ENCODE measurements at regions not wholly inside any gene's neighbourhood (a gene's known extent, or its start where the extent isn't known, plus 50 kb on each side); places are given as distances from the start of the nearest gene placed in this dataset.
"Not testable (repeated sequence)": the region's sequence is repeated elsewhere in the genome, so short reads cannot be mapped to it uniquely, and the experiment has no call there.

GRCh38 chr5:108504974-108505373, 123.1 kb upstream of the FBXL17 start:
- peaks cover 0 to 8% of the 10 kb centered on the region in 2 experiments for H3K9me3 ChIP-seq (ENCODE audit: control insufficient read depth in 1 of 2, insufficient read depth in 1 of 2, low read length in 2 of 2)
- H3K4me3 Mint-ChIP-seq: no peak overlapping the region
- H3K9me3 Mint-ChIP-seq: peaks cover 4% of the 10 kb centered on the region
- ATAC-seq (ENCODE audit: poor library complexity) (no peak), DNase-seq (no peak)
- H3K36me3 ChIP-seq (ENCODE audit: insufficient read depth, low read length): no peaks in the 10 kb centered on the region
- H3K36me3 Mint-ChIP-seq (ENCODE audit: low read depth): no peaks in the 10 kb centered on the region
- ChIA-PET CTCF (no interaction called here), POLR2A (no interaction called here)
- no peak overlapping the region for H3K27ac Mint-ChIP-seq
- TF ChIP-seq, protein P1, sequence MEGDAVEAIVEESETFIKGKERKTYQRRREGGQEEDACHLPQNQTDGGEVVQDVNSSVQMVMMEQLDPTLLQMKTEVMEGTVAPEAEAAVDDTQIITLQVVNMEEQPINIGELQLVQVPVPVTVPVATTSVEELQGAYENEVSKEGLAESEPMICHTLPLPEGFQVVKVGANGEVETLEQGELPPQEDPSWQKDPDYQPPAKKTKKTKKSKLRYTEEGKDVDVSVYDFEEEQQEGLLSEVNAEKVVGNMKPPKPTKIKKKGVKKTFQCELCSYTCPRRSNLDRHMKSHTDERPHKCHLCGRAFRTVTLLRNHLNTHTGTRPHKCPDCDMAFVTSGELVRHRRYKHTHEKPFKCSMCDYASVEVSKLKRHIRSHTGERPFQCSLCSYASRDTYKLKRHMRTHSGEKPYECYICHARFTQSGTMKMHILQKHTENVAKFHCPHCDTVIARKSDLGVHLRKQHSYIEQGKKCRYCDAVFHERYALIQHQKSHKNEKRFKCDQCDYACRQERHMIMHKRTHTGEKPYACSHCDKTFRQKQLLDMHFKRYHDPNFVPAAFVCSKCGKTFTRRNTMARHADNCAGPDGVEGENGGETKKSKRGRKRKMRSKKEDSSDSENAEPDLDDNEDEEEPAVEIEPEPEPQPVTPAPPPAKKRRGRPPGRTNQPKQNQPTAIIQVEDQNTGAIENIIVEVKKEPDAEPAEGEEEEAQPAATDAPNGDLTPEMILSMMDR (IDR thresholded peaks at IDR 0.05): no peak
- H3K27me3 Mint-ChIP-seq: peaks cover 16% of the 10 kb centered on the region
- H3K27ac ChIP-seq (ENCODE audit: low read depth in 1 of 2, low read length in 2 of 2): no peak overlapping the region
- intact Hi-C loops (cut with DNase I, micrococcal nuclease): no loop called here
- no peaks in the 10 kb centered on the region for H3K4me1 Mint-ChIP-seq (ENCODE audit: low read depth)
- no peak overlapping the region for H3K4me3 ChIP-seq (ENCODE audit: low read length)
- H3K4me1 ChIP-seq (ENCODE audit: insufficient read depth, low read length): no peaks in the 10 kb centered on the region
- no peaks in the 10 kb centered on the region for H3K27me3 ChIP-seq (ENCODE audit: control insufficient read depth in 1 of 2, insufficient read depth in 2 of 2, low read length in 2 of 2)

DNA sequence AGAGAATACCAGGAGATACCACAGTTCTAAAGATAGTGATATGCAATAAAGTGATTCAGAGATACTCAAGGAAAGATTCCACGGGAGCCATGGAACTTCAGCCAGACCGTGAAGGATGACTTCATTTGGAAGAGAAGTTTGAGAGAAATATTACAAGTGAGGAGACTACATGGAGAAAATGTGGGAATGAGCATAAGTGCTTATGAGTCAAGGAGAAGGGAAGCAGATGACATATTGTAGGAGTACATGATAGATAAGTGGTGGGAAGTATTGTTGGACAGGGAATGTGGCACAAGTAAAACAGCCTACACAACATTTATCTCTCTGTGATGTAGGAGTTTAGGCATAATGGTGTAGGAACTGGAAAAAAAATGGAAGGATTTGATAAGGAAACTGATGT, 122.1 kb upstream of the FBXL17 start:
- ATAC-seq (ENCODE audit: poor library complexity): no peak
- Histone ChIP-seq H3K4me3 (ENCODE audit: low read length) (no peak overlapping the region), H3K4me1 (ENCODE audit: insufficient read depth, low read length) (no peaks in the 10 kb centered on the region), H3K27me3 (ENCODE audit: control insufficient read depth in 1 of 2, insufficient read depth in 2 of 2, low read length in 2 of 2) (no peaks in the 10 kb centered on the region), H3K27ac (ENCODE audit: low read depth in 1 of 2, low read length in 2 of 2) (no peak overlapping the region), H3K36me3 (ENCODE audit: insufficient read depth, low read length) (no peaks in the 10 kb centered on the region), H3K9me3 (ENCODE audit: control insufficient read depth in 1 of 2, insufficient read depth in 1 of 2, low read length in 2 of 2) (peaks cover 0 to 8% of the 10 kb centered on the region in 2 experiments)
- POLR2A ChIA-PET: no interaction called here
- Mint-ChIP-seq H3K36me3 (ENCODE audit: low read depth) (no peaks in the 10 kb centered on the region), H3K27me3 (peaks cover 15% of the 10 kb centered on the region), H3K4me3 (no peak overlapping the region), H3K4me1 (ENCODE audit: low read depth) (no peaks in the 10 kb centered on the region), H3K27ac (no peak overlapping the region), H3K9me3 (peaks cover 10% of the 10 kb centered on the region)
- TF ChIP-seq, protein P1 (IDR thresholded peaks at IDR 0.05): no peak
- DNase-seq: no peak
- CTCF ChIA-PET: no interaction called here
- intact Hi-C loops (cut with DNase I, micrococcal nuclease): no loop called here

- H3K9me3 ChIP-seq (ENCODE audit: control insufficient read depth in 1 of 2, insufficient read depth in 1 of 2, low read length in 2 of 2); POLR2A ChIA-PET; H3K4me3 Mint-ChIP-seq; H3K27me3 ChIP-seq (ENCODE audit: control insufficient read depth in 1 of 2, insufficient read depth in 2 of 2, low read length in 2 of 2); CTCF ChIA-PET; H3K27ac Mint-ChIP-seq; H3K4me1 Mint-ChIP-seq (ENCODE audit: low read depth); H3K4me1 ChIP-seq (ENCODE audit: insufficient read depth, low read length); DNase-seq; H3K27ac ChIP-seq (ENCODE audit: low read depth in 1 of 2, low read length in 2 of 2); ATAC-seq (ENCODE audit: poor library complexity); H3K9me3 Mint-ChIP-seq; H3K27me3 Mint-ChIP-seq; H3K36me3 Mint-ChIP-seq (ENCODE audit: low read depth); H3K36me3 ChIP-seq (ENCODE audit: insufficient read depth, low read length); H3K4me3 ChIP-seq (ENCODE audit: low read length); intact Hi-C loops (cut with DNase I, micrococcal nuclease): not testable (repeated sequence)
Measured at GRCh38 chr5:108495615-108496014, 113.7 kb upstream of the FBXL17 start.

GRCh38 chr5:108487951-108488350, 106.1 kb upstream of the FBXL17 start:
- POLR2A ChIA-PET: no interaction called here
- H3K4me3 Mint-ChIP-seq: no peak overlapping the region

More at GRCh38 chr5:108487951-108488350, 106.1 kb upstream of the FBXL17 start:
- CTCF ChIA-PET: no interaction called here
- Mint-ChIP-seq H3K4me1 (ENCODE audit: low read depth) (no peaks in the 10 kb centered on the region), H3K9me3 (peaks cover 8% of the 10 kb centered on the region), H3K36me3 (ENCODE audit: low read depth) (no peaks in the 10 kb centered on the region), H3K27ac (no peak overlapping the region), H3K27me3 (peaks cover 44% of the 10 kb centered on the region)
- DNase-seq (no peak), ATAC-seq (ENCODE audit: poor library complexity) (no peak)
- Histone ChIP-seq H3K4me1 (ENCODE audit: insufficient read depth, low read length) (no peaks in the 10 kb centered on the region), H3K4me3 (ENCODE audit: low read length) (no peak overlapping the region), H3K36me3 (ENCODE audit: insufficient read depth, low read length) (no peaks in the 10 kb centered on the region), H3K27me3 (ENCODE audit: control insufficient read depth in 1 of 2, insufficient read depth in 2 of 2, low read length in 2 of 2) (peaks cover 0 to 4% of the 10 kb centered on the region in 2 experiments), H3K27ac (ENCODE audit: low read depth in 1 of 2, low read length in 2 of 2) (no peak overlapping the region), H3K9me3 (ENCODE audit: control insufficient read depth in 1 of 2, insufficient read depth in 1 of 2, low read length in 2 of 2) (no peaks in the 10 kb centered on the region)
- TF ChIP-seq, protein P1 (IDR thresholded peaks at IDR 0.05): no peak
- intact Hi-C loops (cut with DNase I, micrococcal nuclease): no loop called here

All from CD4-positive, alpha-beta T cell (primary cell).